GM12878 (cell line): ENCODE measurements at regions not wholly inside any gene's neighbourhood (a gene's known extent, or its start where the extent isn't known, plus 50 kb on each side); places are given as distances from the start of the nearest gene placed in this dataset.

Experiments used
- ATAC-seq: fragments of 200-7000 bp; cut with Tn5 transposase; 3 replicates; pipeline ENCODE4 v1.9.1; 2020; ENCODE audit warnings: mild to moderate bottlenecking, moderate library complexity
- BruUV-seq: library from RNA; stranded (reverse); fragments of 400-500 nt; replicated peaks from 2 replicates; lab custom pipeline; 2021; lab: Mats Ljungman, UMichigan
- CTCF ChIA-PET: fragments of 300-600 bp; sonication (Branson Sonifier 250); formaldehyde crosslinking; extraction: SDS; loops from one replicate; lab custom pipeline; 2021; ENCODE audit warnings: inconsistent platforms; lab: Yijun Ruan, JAX
- POLR2A ChIA-PET: fragments of 350-600 bp; formaldehyde crosslinking; extraction: SDS; loops from one replicate; lab custom pipeline; 2021; ENCODE audit warnings: inconsistent platforms; lab: Charles Lee
- RAD21 ChIA-PET: fragments of 300-600 bp; sonication (Branson Sonifier 250); formaldehyde crosslinking; loops from one replicate; lab custom pipeline; 2023; ENCODE audit warnings: antibody characterized with exemption; ENCODE audit not compliant: unreplicated experiment; lab: Charles Lee
- SMC1A ChIA-PET: fragments of 300-600 bp; sonication (Branson Sonifier 250); formaldehyde crosslinking; loops from one replicate; lab custom pipeline; 2023; ENCODE audit not compliant: unreplicated experiment, uncharacterized antibody; lab: Charles Lee
- DNase-seq: peaks from one replicate; pipeline ENCODE4 v3.0.0-alpha.2; 2011; ENCODE audit warnings: low read depth, low spot score
- FAIRE-seq: peaks from 3 replicates; lab custom pipeline; 2011; peaks lifted over from hg19 to GRCh38; lab: Jason Lieb, UNC
- H2AFZ ChIP-seq: 2 replicates; pipeline ENCODE4 v1.6.0; 2011; ENCODE audit warnings: low read depth, low read length, control low read depth; ENCODE audit not compliant: control insufficient read depth
- H3K27ac ChIP-seq: 2 replicates; pipeline ENCODE4 v1.5.1; 2011; ENCODE audit warnings: control low read depth; ENCODE audit not compliant: control insufficient read depth, insufficient read depth
- H3K27me3 ChIP-seq, 2 experiments: replicated peaks in 1 of 2; 2 replicates each; pipeline versions ENCODE4 v1.6.0 to v1.6.1; 2011; ENCODE audit warnings: low read length in 1 of 2; ENCODE audit not compliant: control insufficient read depth in 2 of 2, insufficient read depth in 2 of 2
- H3K36me3 ChIP-seq, 2 experiments: 2 replicates each; pipeline ENCODE4 v1.5.1; 2011; ENCODE audit warnings: low read length in 1 of 2; ENCODE audit not compliant: control insufficient read depth in 2 of 2, insufficient read depth in 2 of 2
- H3K4me1 ChIP-seq: 2 replicates; pipeline ENCODE4 v1.6.1; 2011; ENCODE audit warnings: mild to moderate bottlenecking, low read length, moderate library complexity, mixed read lengths; ENCODE audit not compliant: control insufficient read depth, insufficient read depth
- H3K4me2 ChIP-seq: 2 replicates; pipeline ENCODE4 v1.6.0; 2011; ENCODE audit warnings: control low read depth; ENCODE audit not compliant: control insufficient read depth, insufficient read depth
- H3K4me3 ChIP-seq: fragments of 200-600 bp; sonication (generic); 2 replicates; pipeline ENCODE4 v1.5.1; 2016
- H3K79me2 ChIP-seq: 2 replicates; pipeline ENCODE4 v1.6.0; 2011; ENCODE audit warnings: low read length; ENCODE audit not compliant: control insufficient read depth, insufficient read depth
- H3K9ac ChIP-seq: 2 replicates; pipeline ENCODE4 v1.8.0; 2011; ENCODE audit warnings: low read length, control low read depth, mixed read lengths; ENCODE audit not compliant: control insufficient read depth, insufficient read depth
- H3K9me3 ChIP-seq: replicated peaks from 3 replicates; pipeline ENCODE4 v1.5.1; 2011; ENCODE audit warnings: mild to moderate bottlenecking, low read length; ENCODE audit not compliant: control insufficient read depth, insufficient read depth
- H4K20me1 ChIP-seq: 2 replicates; pipeline ENCODE4 v1.6.0; 2011; ENCODE audit not compliant: control insufficient read depth, insufficient read depth
- ATF7 ChIP-seq: fragments of 450-650 bp; IDR thresholded peaks from 2 replicates; pipeline ENCODE4 v1.6.1; 2016; ENCODE audit warnings: low read depth, mild to moderate bottlenecking
- EED ChIP-seq: sonication (generic); IDR thresholded peaks from 2 replicates; pipeline ENCODE4 v1.6.1; 2016; ENCODE audit warnings: antibody characterized with exemption, low read depth
- GATAD2B ChIP-seq: fragments of 450-650 bp; conservative IDR thresholded peaks from 2 replicates; pipeline ENCODE4 v1.6.1; 2017; ENCODE audit warnings: low read depth, mild to moderate bottlenecking, moderate library complexity
- MTA2 ChIP-seq: fragments of 450-650 bp; IDR thresholded peaks from 2 replicates; pipeline ENCODE4 v1.6.1; 2016; ENCODE audit warnings: low read depth, mild to moderate bottlenecking, moderate library complexity
- NR2F1 ChIP-seq: fragments of 450-650 bp; conservative IDR thresholded peaks from 2 replicates; pipeline ENCODE4 v1.6.1; 2017; ENCODE audit warnings: mild to moderate bottlenecking
- ZNF217 ChIP-seq: fragments of 450-650 bp; IDR thresholded peaks from 2 replicates; pipeline ENCODE4 v1.6.1; 2017; ENCODE audit warnings: antibody characterized with exemption, mild to moderate bottlenecking
- WGBS: methylation state at CpG from one replicate; pipeline ENCODE4 v1.1.6; 2016; ENCODE audit warnings: low lambda C conversion rate; ENCODE audit not compliant: insufficient replicate concordance, insufficient coverage; ENCODE audit errors: missing lambda C conversion rate; 5-methylcytosine and 5-hydroxymethylcytosine counted together
- in situ Hi-C: fragments of 300-500 bp; cut with MboI; formaldehyde crosslinking; loops from 9 replicates; pipeline ENCODE4 v1.14.3; 2018; ENCODE audit warnings: mixed read lengths
- intact Hi-C: fragments of 100-400 bp; cut with micrococcal nuclease; formaldehyde crosslinking; loops from one replicate; pipeline ENCODE4 v1.14.2; 2022; ENCODE audit not compliant: unreplicated experiment
- TF ChIP-seq, protein P1 (sequence below): IDR thresholded peaks from 2 replicates; pipeline ENCODE4 v1.6.1; 2011; ENCODE audit warnings: mild to moderate bottlenecking, low read depth, low read length, moderate library complexity; ENCODE audit not compliant: insufficient replicate concordance
- TF ChIP-seq, protein P2 (sequence below): fragments of 450-650 bp; IDR thresholded peaks from 2 replicates; pipeline ENCODE4 v1.6.1; 2017; ENCODE audit warnings: mild to moderate bottlenecking, moderate library complexity
- TF ChIP-seq, protein P3 (sequence below): IDR thresholded peaks from 2 replicates; pipeline ENCODE4 v1.6.1; 2011; ENCODE audit warnings: low read depth, low read length, improper control_type of control experiment, borderline replicate concordance

DNA sequence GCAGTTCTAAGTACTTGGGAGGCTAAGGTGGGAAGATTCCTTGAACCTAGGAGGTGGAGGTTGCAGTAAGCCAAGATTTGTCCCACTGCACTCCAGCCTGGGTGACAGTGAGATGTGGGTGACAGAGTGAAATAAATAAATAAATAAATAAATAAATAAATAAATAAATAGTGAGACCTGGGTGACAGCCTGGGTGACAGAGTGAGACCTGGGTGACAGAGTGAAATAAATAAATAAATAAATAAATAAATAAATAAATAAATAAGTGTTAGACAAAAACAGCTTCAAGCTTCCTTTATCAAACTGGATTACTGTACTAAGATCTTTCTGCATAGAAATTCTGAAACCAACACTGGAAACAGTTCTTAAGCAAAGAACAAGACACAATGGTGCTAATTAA lies 71.8 kb upstream of the BMP2K start (continued):
- TF ChIP-seq, protein P1, sequence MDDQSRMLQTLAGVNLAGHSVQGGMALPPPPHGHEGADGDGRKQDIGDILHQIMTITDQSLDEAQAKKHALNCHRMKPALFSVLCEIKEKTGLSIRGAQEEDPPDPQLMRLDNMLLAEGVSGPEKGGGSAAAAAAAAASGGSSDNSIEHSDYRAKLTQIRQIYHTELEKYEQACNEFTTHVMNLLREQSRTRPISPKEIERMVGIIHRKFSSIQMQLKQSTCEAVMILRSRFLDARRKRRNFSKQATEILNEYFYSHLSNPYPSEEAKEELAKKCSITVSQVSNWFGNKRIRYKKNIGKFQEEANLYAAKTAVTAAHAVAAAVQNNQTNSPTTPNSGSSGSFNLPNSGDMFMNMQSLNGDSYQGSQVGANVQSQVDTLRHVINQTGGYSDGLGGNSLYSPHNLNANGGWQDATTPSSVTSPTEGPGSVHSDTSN = no peak

DNA sequence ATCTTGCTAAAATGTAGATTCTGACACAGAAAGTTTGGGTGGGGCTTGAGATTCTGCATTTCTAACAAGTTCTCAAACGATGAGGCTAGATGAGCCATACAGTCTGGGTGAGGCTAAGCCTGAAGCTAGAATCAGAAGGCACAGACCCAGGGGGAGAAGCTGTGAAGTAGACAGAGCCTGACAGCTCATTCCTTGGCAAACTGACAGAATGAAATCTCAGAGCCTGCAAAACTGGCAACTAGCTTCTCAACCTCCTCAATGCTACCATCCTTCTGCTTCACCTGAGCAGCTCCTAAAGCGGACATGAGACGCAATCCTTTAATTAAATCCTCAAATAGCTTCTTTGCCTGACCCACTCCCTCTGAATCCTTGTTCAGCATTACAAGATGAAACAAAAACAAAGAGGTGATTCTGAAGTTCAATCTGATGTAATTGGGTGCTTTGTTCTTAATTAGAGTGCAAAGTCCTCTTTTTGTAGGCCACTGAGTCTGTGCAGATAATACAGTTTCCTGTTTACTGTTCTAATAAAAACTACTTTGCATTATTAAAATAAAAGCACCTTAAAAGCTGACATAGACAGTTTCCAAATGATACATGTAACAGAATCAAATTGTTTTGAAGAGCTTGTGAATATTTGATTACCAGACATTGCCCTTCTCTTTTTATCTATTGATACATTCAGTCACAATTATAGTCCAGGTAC lies 71.0 kb upstream of the BMP2K start:
- ChIA-PET CTCF (interaction anchor here (0.7 to 2.2 kb wide), 12 partner anchors 10 to 159 kb away, joined by 3 to 5 read pairs (median 3); no protein-coding TSS in a partner anchor), RAD21 (interaction anchor here (0.5 to 2.2 kb wide), 21 partner anchors 9 to 159 kb away, joined by 3 to 9 read pairs (median 3); no protein-coding TSS in a partner anchor), POLR2A (interaction anchor here (0.5 to 1.0 kb wide), 4 partner anchors 16 to 149 kb away, joined by 3 to 5 read pairs (median 4); no protein-coding TSS in a partner anchor), SMC1A (interaction anchor here (0.7 to 2.5 kb wide), 30 partner anchors 10 to 158 kb away, joined by 3 to 13 read pairs (median 4); no protein-coding TSS in a partner anchor)
- H3K79me2 ChIP-seq = no peaks in the 10 kb centered on the region
- no peak overlapping the region for H3K4me2 ChIP-seq
- TF ChIP-seq MTA2 = peak; percentile 82
- no peak for TF ChIP-seq ZNF217
- TF ChIP-seq ATF7 = peak; percentile 58
- TF ChIP-seq, protein P2, sequence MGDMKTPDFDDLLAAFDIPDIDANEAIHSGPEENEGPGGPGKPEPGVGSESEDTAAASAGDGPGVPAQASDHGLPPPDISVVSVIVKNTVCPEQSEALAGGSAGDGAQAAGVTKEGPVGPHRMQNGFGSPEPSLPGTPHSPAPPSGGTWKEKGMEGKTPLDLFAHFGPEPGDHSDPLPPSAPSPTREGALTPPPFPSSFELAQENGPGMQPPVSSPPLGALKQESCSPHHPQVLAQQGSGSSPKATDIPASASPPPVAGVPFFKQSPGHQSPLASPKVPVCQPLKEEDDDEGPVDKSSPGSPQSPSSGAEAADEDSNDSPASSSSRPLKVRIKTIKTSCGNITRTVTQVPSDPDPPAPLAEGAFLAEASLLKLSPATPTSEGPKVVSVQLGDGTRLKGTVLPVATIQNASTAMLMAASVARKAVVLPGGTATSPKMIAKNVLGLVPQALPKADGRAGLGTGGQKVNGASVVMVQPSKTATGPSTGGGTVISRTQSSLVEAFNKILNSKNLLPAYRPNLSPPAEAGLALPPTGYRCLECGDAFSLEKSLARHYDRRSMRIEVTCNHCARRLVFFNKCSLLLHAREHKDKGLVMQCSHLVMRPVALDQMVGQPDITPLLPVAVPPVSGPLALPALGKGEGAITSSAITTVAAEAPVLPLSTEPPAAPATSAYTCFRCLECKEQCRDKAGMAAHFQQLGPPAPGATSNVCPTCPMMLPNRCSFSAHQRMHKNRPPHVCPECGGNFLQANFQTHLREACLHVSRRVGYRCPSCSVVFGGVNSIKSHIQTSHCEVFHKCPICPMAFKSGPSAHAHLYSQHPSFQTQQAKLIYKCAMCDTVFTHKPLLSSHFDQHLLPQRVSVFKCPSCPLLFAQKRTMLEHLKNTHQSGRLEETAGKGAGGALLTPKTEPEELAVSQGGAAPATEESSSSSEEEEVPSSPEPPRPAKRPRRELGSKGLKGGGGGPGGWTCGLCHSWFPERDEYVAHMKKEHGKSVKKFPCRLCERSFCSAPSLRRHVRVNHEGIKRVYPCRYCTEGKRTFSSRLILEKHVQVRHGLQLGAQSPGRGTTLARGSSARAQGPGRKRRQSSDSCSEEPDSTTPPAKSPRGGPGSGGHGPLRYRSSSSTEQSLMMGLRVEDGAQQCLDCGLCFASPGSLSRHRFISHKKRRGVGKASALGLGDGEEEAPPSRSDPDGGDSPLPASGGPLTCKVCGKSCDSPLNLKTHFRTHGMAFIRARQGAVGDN = no peak; the same call in 1 of the 2 replicates
- TF ChIP-seq, protein P1 = no peak
- 0 out of 2 replicates have a peak, but pooled peaks have one; percentile 24 for TF ChIP-seq NR2F1
- TF ChIP-seq, protein P3, sequence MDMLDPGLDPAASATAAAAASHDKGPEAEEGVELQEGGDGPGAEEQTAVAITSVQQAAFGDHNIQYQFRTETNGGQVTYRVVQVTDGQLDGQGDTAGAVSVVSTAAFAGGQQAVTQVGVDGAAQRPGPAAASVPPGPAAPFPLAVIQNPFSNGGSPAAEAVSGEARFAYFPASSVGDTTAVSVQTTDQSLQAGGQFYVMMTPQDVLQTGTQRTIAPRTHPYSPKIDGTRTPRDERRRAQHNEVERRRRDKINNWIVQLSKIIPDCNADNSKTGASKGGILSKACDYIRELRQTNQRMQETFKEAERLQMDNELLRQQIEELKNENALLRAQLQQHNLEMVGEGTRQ = no peak
- 0 out of 2 replicates have a peak, but pooled peaks have one; percentile 20 for TF ChIP-seq GATAD2B
- TF ChIP-seq EED = no peak
- DNase-seq (no peak), ATAC-seq (peak; percentile 40), FAIRE-seq (peak; percentile 71)
- no TSS peak for BruUV-seq
- H3K27me3 ChIP-seq = no peaks in the 10 kb centered on the region
- peaks cover 7% of the 10 kb centered on the region; the same call in 1 of the 3 replicates for H3K9me3 ChIP-seq
- H3K27ac ChIP-seq = no peak overlapping the region
- no peak overlapping the region for H3K9ac ChIP-seq
- H3K4me3 ChIP-seq = no peak overlapping the region
- in situ Hi-C loops = no loop called here
- intact Hi-C loops = no loop called here
- H3K36me3 ChIP-seq = no peaks in the 10 kb centered on the region
- H2AFZ ChIP-seq = no peak overlapping the region
- peaks cover 24% of the 10 kb centered on the region for H3K4me1 ChIP-seq
- no peaks in the 10 kb centered on the region for H4K20me1 ChIP-seq
- 76% methylated on average over 3 of the region's 3 CpGs for WGBS
